Progenitor cell of endocrine pancreas (in vitro differentiated cells): ENCODE measurements at regions not wholly inside any gene's neighbourhood (a gene's known extent, or its start where the extent isn't known, plus 50 kb on each side); places are given as distances from the start of the nearest gene placed in this dataset.

Experiments
- DNase-seq: peaks from one replicate; pipeline ENCODE4 v3.0.0; 2021; ENCODE audit warnings: low spot score; ENCODE audit not compliant: unreplicated experiment
- H3K27ac Mint-ChIP-seq: 2 replicates; pipeline ENCODE4 v1.8.0; 2021; ENCODE audit warnings: mild to moderate bottlenecking, moderate library complexity, mixed read lengths
- H3K27me3 Mint-ChIP-seq: 2 replicates; pipeline ENCODE4 v1.8.0; 2021; ENCODE audit warnings: mixed read lengths
- H3K36me3 Mint-ChIP-seq: 2 replicates; pipeline ENCODE4 v1.8.0; 2022; ENCODE audit warnings: mixed read lengths; ENCODE audit not compliant: insufficient read depth
- H3K4me1 Mint-ChIP-seq: 2 replicates; pipeline ENCODE4 v1.8.0; 2021; ENCODE audit warnings: low read depth, mixed read lengths
- H3K4me3 Mint-ChIP-seq: 2 replicates; pipeline ENCODE4 v1.8.0; 2021; ENCODE audit warnings: low read depth, mild to moderate bottlenecking, moderate library complexity, mixed read lengths
- H3K9me3 Mint-ChIP-seq: 2 replicates; pipeline ENCODE4 v1.8.0; 2021; ENCODE audit warnings: low read depth, mixed read lengths
- CTCF ChIP-seq: fragments of 200-600 bp; sonication (generic); IDR thresholded peaks from one replicate; pipeline ENCODE4 v1.5.0; 2021; ENCODE audit warnings: antibody characterized with exemption, mild to moderate bottlenecking; ENCODE audit not compliant: unreplicated experiment

- Mint-ChIP-seq H3K27me3 (no peaks in the 10 kb centered on the region), H3K36me3 (no peaks in the 10 kb centered on the region), H3K4me3 (no peak overlapping the region), H3K27ac (no peak overlapping the region), H3K9me3 (no peaks in the 10 kb centered on the region), H3K4me1 (no peaks in the 10 kb centered on the region)
- DNase-seq: no peak
- no peak for TF ChIP-seq CTCF
These were observed 984.4 kb upstream of the NCAM2 start for GRCh38 chr21:20013851-20014250.

DNA sequence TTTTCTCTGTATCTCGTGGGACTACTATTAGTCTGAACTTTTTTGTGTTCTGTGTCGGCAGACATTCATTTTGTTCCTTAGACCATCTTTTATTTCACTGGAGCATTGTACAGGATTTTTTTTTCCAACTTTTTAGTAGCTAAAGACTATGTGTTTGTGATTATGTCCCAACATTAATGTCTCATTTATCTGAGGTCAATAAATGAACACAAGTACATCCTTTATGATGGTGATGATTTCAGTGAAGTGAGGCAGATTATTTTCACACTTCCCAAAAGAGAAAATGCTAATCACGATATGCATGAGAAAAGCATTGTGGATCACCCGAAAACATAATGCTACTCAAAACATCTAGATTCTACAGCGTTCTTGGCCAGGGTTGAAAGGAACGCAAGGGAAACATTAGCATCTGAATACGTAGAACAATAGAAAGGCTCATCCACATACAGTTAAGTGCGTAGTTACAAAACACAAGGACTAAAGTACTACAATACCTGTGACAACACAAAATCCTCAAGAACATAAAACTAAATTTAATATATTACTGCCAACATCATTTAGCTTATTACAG is 981.7 kb upstream of the NCAM2 start:
- H3K36me3 Mint-ChIP-seq: no peaks in the 10 kb centered on the region
- no peak overlapping the region for H3K27ac Mint-ChIP-seq
- TF ChIP-seq CTCF: no peak
- H3K27me3 Mint-ChIP-seq: no peaks in the 10 kb centered on the region
- no peaks in the 10 kb centered on the region for H3K9me3 Mint-ChIP-seq
- no peaks in the 10 kb centered on the region for H3K4me1 Mint-ChIP-seq
- DNase-seq: no peak
- no peak overlapping the region for H3K4me3 Mint-ChIP-seq

GRCh38 chr21:20020026-20020425 is 978.2 kb upstream of the NCAM2 start:
- Mint-ChIP-seq H3K36me3 (no peaks in the 10 kb centered on the region), H3K27ac (no peak overlapping the region), H3K4me3 (no peak overlapping the region), H3K27me3 (no peaks in the 10 kb centered on the region), H3K9me3 (no peaks in the 10 kb centered on the region), H3K4me1 (no peaks in the 10 kb centered on the region)
- TF ChIP-seq CTCF: no peak
- DNase-seq: no peak

- H3K9me3 Mint-ChIP-seq: no peaks in the 10 kb centered on the region
- DNase-seq: no peak
- TF ChIP-seq CTCF: no peak
These were observed 975.0 kb upstream of the NCAM2 start for GRCh38 chr21:20023193-20023592.

GRCh38 chr21:20024741-20025140 is 973.5 kb upstream of the NCAM2 start:
- Mint-ChIP-seq H3K27me3 (no peaks in the 10 kb centered on the region), H3K9me3 (no peaks in the 10 kb centered on the region), H3K36me3 (no peaks in the 10 kb centered on the region), H3K4me3 (no peak overlapping the region), H3K4me1 (no peaks in the 10 kb centered on the region), H3K27ac (no peak overlapping the region)
- DNase-seq: no peak
- TF ChIP-seq CTCF: no peak

More at GRCh38 chr21:20023193-20023592, 975.0 kb upstream of the NCAM2 start:
- no peak overlapping the region for H3K27ac Mint-ChIP-seq
- no peaks in the 10 kb centered on the region for H3K4me1 Mint-ChIP-seq
- no peaks in the 10 kb centered on the region for H3K36me3 Mint-ChIP-seq
- H3K27me3 Mint-ChIP-seq: no peaks in the 10 kb centered on the region
- no peak overlapping the region for H3K4me3 Mint-ChIP-seq
